ENCODE measurements at regions not wholly inside any gene's neighbourhood (a gene's known extent, or its start where the extent isn't known, plus 50 kb on each side); places are given as distances from the start of the nearest gene placed in this dataset.
"Not testable (repeated sequence)": the region's sequence is repeated elsewhere in the genome, so short reads cannot be mapped to it uniquely, and the experiment has no call there.

GRCh38 chr4:30461218-30461617, 259.0 kb upstream of the PCDH7 start:
- DNase-seq = no peak

DNA sequence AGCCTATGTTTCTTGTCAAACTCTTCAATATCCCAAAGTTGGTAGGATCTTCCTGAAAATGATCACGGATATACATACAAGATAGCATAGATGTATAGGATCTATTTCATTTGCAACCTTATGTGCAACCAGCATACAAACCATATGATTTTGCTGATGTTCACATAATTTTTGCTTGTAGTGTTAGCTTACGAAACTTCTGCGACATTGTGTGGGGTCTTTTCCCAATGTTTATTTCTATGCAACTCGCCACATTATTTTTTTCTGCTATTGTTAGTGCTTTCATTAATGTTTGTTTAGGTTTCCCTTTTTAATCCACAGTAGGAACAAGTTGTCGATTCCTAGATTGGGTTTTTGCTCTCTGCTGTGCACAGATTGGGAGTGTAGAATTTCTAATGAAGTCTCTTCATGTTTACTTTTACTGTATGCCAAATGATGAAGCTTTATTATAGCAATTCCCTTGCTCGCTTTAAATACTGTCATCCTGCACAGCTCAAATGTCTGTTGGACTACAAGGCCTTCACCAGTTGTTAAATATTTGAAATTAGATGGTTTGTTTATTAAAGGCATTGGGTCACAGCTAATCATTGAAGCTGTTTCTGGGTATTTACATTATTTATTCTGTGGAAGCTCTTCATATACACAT, 257.6 kb upstream of the PCDH7 start:
- DNase-seq = no peak

GRCh38 chr4:30471861-30472260, 248.3 kb upstream of the PCDH7 start:
- no peak for DNase-seq

DNA sequence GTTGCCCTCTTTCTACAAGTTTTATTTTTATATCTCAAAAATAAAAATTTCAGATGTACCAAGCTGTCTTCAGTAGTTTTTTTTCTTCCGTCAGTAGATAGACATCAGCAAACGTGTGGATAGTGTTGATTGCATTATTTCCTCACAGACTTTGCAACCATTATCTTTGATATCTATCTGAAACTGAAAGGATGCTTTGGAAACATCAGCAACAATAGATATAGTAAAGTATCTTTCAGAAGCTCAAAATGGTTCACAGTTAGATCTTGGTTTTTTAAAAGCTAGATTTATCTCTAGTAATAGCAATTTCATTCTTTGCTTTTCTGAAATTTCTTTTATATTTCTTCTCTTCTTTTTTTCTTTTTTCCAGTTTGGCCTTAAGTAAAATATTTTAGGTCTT, 246.9 kb upstream of the PCDH7 start:
- DNase-seq = no peak

GRCh38 chr4:30495251-30495650, 224.9 kb upstream of the PCDH7 start:
- no peak for DNase-seq

- DNase-seq = no peak
These were observed 224.4 kb upstream of the PCDH7 start for GRCh38 chr4:30495651-30496310.

- no peak for DNase-seq
These were observed 208.4 kb upstream of the PCDH7 start for GRCh38 chr4:30511751-30512150.

DNA sequence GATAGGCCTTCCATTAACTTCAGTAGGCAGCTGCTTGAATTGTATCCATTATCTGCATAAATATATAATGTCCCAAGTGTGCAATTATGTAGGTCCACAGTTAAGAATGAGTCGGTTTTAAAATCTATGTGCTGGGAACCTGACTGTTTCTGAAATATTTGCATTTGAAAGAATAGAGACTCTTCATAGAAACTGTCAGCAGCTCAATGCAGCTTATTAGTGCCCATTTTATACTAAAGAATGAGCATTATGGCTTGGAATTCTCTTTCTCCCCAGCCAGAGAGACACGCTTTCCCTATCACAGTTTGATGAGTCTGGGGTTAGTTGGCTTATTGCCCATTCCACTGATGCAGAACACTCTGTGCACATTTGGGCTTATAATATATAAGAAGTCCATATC, 202.0 kb upstream of the PCDH7 start:
- no peak for DNase-seq

- no peak for DNase-seq
These were observed 194.4 kb upstream of the PCDH7 start for GRCh38 chr4:30525662-30526315.

DNA sequence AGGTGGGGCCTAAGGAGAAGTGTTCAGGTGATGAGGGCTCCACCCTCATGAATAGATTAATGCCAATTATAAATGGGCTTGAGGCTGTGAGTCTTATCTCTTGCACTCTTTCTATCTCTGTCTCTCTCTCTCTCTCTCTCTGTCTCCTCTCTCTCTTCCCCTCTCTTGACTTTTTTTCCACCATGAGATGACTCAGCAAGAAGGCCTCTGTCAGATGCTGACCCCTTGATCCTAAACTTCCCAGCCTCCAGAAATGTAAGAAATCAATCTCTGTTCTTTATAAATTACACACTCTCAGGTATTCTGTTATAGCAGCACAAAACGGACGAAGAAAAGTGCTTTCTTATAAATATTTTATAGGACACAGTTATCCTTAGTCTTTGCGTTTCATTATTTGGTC, 184.9 kb upstream of the PCDH7 start:
- no peak for DNase-seq

DNA sequence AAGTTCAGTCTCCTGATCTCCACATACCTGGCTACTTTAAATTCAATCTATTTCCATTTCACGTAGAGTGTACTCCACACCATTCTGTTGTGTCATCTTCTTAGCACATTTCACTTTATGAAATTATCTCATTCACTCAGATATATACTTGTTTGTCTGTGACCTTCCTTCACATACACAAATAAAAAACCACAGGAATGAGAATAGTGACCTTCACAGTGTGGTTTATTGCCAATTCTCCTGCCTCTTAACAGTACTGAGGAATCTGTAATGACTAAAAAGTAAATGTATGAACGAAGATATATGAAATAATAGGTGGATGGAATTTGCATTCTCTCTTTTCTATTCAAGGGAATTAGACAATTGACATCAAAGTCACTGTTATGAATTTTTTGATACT, 183.9 kb upstream of the PCDH7 start:
- no peak for DNase-seq

- DNase-seq = no peak
These were observed 182.7 kb upstream of the PCDH7 start for GRCh38 chr4:30537456-30537855.

- no peak for DNase-seq
These were observed 181.4 kb upstream of the PCDH7 start for GRCh38 chr4:30538794-30539193.

DNA sequence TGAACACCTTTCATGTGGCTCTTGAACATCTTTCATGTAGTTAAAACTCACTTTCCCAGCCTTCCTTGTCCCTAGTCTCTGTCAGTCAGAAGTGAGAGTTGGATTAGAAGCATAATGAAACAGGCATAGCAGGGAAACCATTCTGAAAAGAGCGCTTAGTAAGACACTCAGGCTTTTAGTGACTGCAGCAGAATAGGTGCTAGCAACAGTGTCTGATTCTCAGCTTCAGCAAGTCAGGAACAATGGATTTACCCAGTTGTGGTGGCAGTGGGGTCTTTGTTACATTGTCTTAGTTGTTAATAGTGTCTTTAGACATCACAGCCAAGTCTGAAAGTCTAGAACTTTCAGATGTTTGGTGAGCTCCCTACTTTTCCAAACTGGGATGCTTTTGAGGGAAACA, 177.1 kb upstream of the PCDH7 start:
- DNase-seq = no peak

GRCh38 chr4:30553151-30553550, 167.0 kb upstream of the PCDH7 start:
- DNase-seq = no peak

DNA sequence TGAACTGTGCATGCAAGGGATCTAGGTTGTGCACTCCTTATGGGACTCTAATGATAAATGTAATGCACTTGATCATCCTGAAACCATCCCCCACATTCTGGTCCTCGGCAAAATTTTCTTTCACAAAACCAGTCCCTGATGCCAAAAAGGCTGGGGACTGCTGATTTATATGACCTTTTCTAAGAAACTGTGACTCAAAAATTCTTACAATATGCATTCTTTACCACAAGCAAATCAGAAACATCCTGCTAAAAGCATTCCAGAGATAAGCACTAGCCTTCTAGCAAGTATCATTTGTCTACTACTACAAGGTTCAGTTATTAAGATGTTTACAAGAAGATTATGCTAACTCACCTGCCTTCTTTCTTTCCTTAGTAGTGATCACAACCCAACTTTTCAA, 166.5 kb upstream of the PCDH7 start:
- DNase-seq = no peak

DNA sequence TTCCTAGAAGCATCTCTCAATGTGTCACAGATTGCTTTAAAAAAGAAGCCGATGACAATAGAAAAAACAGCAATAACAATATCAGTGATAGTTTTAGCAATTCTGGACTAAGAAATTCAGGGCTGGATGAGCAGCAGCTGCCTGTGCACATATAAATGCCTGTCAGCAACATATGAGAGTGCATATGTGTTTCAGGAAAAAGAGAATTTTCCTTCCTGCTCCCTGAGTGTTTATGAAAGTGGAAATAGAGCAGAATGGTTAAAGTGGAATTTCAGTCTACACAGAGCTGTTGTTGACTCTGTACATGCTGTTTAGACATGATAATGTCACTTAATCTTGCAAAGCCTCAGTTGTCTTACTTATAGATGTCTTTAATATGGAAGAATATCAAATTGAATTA, 164.4 kb upstream of the PCDH7 start:
- no peak for DNase-seq

DNA sequence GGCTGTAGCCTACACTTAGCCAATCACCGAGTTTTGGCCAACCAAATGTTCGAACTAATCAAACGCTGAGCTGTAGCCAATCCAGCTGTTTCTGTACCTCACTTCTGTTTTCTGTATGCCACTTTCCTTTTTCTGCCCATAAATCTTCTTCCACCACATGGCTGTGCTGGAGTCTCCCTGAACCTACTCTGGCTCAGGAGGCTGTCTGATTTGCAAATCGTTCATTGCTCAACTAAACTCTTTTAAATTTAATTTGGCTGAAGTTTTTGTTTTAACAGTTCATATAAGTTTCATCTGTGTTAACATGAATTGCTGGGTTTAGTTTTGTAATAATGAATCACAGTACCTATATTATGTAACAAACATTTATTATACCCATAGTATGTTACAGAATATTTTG, 160.7 kb upstream of the PCDH7 start:
- no peak for DNase-seq

- DNase-seq = no peak
These were observed 133.3 kb upstream of the PCDH7 start for GRCh38 chr4:30586850-30587249.

- not testable (repeated sequence) for DNase-seq
These were observed 130.5 kb upstream of the PCDH7 start for GRCh38 chr4:30589669-30590068.

GRCh38 chr4:30600246-30601017, 119.7 kb upstream of the PCDH7 start:
- no peak for DNase-seq

DNA sequence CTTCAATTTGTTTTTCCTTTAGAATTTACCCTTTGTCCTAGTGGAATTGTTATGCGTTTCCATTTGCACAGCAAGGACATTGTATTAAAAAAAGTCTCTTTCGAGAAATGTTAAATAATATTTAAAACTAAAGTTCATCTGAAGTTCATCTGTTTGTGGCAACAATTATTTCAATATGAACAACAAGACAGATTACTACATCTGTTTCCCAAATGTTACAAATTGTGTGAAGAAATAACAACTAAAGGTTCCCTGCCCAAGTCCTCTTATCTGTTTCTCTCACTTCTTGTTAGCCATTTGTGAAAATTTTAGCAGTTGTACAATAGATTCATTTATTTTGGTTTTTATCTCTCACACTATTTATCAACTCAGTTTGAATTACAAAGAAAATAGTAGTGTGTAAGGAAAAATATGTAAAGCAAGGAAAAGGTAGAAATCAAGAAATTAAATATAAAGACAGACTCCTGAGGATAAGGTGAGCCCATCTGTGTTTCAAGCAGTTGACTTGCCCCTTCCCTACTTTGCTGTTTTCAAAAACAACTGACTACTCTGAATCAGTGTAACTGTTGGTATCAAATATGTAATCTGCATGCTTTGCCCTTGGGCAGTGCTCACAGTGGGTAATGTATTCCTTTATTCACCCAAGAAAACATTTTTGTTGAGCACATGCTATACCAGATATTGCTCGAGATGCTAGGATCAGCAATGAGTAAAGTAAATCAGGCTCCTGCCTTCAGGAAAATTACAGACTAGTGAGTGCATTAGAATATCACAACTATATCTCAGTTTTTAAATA, 118.9 kb upstream of the PCDH7 start:
- no peak for DNase-seq

- DNase-seq = no peak
These were observed 114.5 kb upstream of the PCDH7 start for GRCh38 chr4:30605616-30606190.
